GM12875 (cell line): ENCODE measurements at regions not wholly inside any gene's neighbourhood (a gene's known extent, or its start where the extent isn't known, plus 50 kb on each side); places are given as distances from the start of the nearest gene placed in this dataset.
"Not testable (repeated sequence)": the region's sequence is repeated elsewhere in the genome, so short reads cannot be mapped to it uniquely, and the experiment has no call there.

Source experiments
- H3K4me3 ChIP-seq: one replicate; pipeline ENCODE4 v1.5.1; 2011; ENCODE audit warnings: low read depth, low read length, control low read depth
- CTCF ChIP-seq: IDR thresholded peaks from 2 replicates; pipeline ENCODE4 v1.5.1; 2011; ENCODE audit warnings: low read depth, mild to moderate bottlenecking, control low read depth, inconsistent platforms, low read length, moderate library complexity, borderline replicate concordance; ENCODE audit not compliant: insufficient read depth

- no peak overlapping the region for H3K4me3 ChIP-seq
- no peak for TF ChIP-seq CTCF
Observed at GRCh38 chr5:91293131-91293530, 90.0 kb downstream of the ARRDC3 start.

GRCh38 chr5:91291628-91292569 lies 91.2 kb downstream of the ARRDC3 start:
- H3K4me3 ChIP-seq, result no peak overlapping the region
- TF ChIP-seq CTCF, result no peak

- no peak for TF ChIP-seq CTCF
- no peak overlapping the region for H3K4me3 ChIP-seq
Observed at GRCh38 chr5:91288118-91288916, 94.8 kb downstream of the ARRDC3 start.

GRCh38 chr5:91285062-91285461 lies 98.1 kb downstream of the ARRDC3 start:
- H3K4me3 ChIP-seq, result not testable (repeated sequence)

- TF ChIP-seq CTCF, result no peak
Observed at GRCh38 chr5:91283899-91284298, 99.2 kb downstream of the ARRDC3 start.

GRCh38 chr5:91283326-91283725 lies 99.8 kb downstream of the ARRDC3 start:
- no peak for TF ChIP-seq CTCF
- no peak overlapping the region for H3K4me3 ChIP-seq

More at GRCh38 chr5:91283899-91284298, 99.2 kb downstream of the ARRDC3 start:
- H3K4me3 ChIP-seq, result no peak overlapping the region

- H3K4me3 ChIP-seq, result no peak overlapping the region
- no peak for TF ChIP-seq CTCF
Observed at GRCh38 chr5:91282210-91282609, 100.9 kb downstream of the ARRDC3 start.
